ENCODE measurements at regions not wholly inside any gene's neighbourhood (a gene's known extent, or its start where the extent isn't known, plus 50 kb on each side); places are given as distances from the start of the nearest gene placed in this dataset.

GRCh38 chr15:35736150-35736549 lies 190.2 kb upstream of the DPH6 start:
- TF ChIP-seq CTCF (conservative IDR thresholded peaks at IDR 0.05) (no peak), ZFX (IDR thresholded peaks at IDR 0.05) (no peak)

Measured in C4-2B (cell line).